ENCODE measurements at regions not wholly inside any gene's neighbourhood (a gene's known extent, or its start where the extent isn't known, plus 50 kb on each side); places are given as distances from the start of the nearest gene placed in this dataset.
A peak's percentile ranks its signal among the peaks of the same experiment; 100 is the strongest.
"Not testable (repeated sequence)": the region's sequence is repeated elsewhere in the genome, so short reads cannot be mapped to it uniquely, and the experiment has no call there.

DNA sequence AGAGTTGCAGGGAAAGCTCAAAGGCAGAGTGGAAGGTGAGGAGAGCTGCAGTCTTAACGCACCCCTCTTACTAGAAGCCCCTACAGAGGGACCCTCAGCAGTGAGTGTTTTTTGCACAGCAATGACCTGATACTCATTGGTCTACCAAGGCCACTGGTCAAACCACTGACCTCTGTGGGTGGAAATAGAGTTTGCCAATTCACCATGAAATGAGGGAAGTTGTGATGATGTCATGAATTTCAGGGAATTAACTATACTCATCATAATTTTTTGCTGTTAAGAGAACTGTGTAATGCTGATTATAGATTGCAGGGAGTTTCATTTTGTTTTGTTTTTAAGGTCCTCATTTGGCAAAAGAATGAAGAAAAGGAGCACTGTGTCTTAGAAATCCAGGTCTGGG, 101.7 kb upstream of the SMAD3 start:
- in situ Hi-C loops (cut with MboI; ENCODE audit: low sequenced_read_pairs, unreplicated experiment) = no loop called here
- no peak for DNase-seq (ENCODE audit: low spot score)

DNA sequence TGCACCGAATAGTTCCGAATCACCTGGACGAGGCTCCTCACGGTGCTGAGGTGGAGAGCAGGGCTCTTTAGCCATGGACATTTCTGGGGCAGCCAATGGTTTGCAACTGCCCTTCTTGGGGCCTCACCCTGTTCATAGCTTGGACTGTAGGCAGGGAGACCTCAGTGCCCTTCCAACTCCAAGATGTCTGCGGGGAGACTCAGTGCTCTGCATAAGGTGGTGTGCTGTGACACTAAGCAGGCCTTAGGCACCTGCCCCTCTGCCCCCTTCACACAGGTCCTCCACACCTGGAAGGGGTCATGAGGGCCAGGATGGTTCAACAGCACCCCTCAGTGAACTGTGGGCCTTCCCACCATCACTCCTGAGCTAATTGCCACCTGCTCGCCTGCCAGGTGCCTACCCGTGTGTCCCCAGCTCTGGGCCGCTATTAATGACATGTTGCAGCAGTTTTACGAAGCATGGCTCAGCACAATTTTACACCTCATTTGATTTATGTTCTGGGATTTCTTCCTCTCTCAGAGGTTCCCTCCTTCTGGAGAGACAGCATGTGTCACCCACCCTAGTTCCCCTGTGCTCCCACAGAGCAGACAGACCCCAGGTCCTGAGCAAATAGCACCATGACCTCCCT, 101.2 kb upstream of the SMAD3 start:
- TF ChIP-seq CTCF (IDR thresholded peaks at IDR 0.05; ENCODE audit: borderline replicate concordance, control extremely low read depth, extremely low read depth, insufficient read depth, missing control alignments) = no peak

More for the DNA sequence above, 101.7 kb upstream of the SMAD3 start:
- no peak for TF ChIP-seq CTCF (IDR thresholded peaks at IDR 0.05; ENCODE audit: borderline replicate concordance, control extremely low read depth, extremely low read depth, insufficient read depth, missing control alignments)

GRCh38 chr15:66964791-66965190, 100.6 kb upstream of the SMAD3 start:
- TF ChIP-seq CTCF (IDR thresholded peaks at IDR 0.05; ENCODE audit: borderline replicate concordance, control extremely low read depth, extremely low read depth, insufficient read depth, missing control alignments) = no peak
- in situ Hi-C loops (cut with MboI; ENCODE audit: low sequenced_read_pairs, unreplicated experiment) = no loop called here
- no peak for DNase-seq (ENCODE audit: low spot score)

More for the DNA sequence above, 101.2 kb upstream of the SMAD3 start:
- in situ Hi-C loops (cut with MboI; ENCODE audit: low sequenced_read_pairs, unreplicated experiment) = no loop called here
- DNase-seq (ENCODE audit: low spot score) = no peak

GRCh38 chr15:66965201-66965900, 100.1 kb upstream of the SMAD3 start:
- TF ChIP-seq CTCF (IDR thresholded peaks at IDR 0.05; ENCODE audit: borderline replicate concordance, control extremely low read depth, extremely low read depth, insufficient read depth, missing control alignments) = no peak
- in situ Hi-C loops (cut with MboI; ENCODE audit: low sequenced_read_pairs, unreplicated experiment) = no loop called here
- DNase-seq (ENCODE audit: low spot score) = no peak

GRCh38 chr15:66966256-66966655, 99.1 kb upstream of the SMAD3 start:
- DNase-seq (ENCODE audit: low spot score) = no peak
- in situ Hi-C loops (cut with MboI; ENCODE audit: low sequenced_read_pairs, unreplicated experiment) = no loop called here
- TF ChIP-seq CTCF (IDR thresholded peaks at IDR 0.05; ENCODE audit: borderline replicate concordance, control extremely low read depth, extremely low read depth, insufficient read depth, missing control alignments) = peak; percentile 1

DNA sequence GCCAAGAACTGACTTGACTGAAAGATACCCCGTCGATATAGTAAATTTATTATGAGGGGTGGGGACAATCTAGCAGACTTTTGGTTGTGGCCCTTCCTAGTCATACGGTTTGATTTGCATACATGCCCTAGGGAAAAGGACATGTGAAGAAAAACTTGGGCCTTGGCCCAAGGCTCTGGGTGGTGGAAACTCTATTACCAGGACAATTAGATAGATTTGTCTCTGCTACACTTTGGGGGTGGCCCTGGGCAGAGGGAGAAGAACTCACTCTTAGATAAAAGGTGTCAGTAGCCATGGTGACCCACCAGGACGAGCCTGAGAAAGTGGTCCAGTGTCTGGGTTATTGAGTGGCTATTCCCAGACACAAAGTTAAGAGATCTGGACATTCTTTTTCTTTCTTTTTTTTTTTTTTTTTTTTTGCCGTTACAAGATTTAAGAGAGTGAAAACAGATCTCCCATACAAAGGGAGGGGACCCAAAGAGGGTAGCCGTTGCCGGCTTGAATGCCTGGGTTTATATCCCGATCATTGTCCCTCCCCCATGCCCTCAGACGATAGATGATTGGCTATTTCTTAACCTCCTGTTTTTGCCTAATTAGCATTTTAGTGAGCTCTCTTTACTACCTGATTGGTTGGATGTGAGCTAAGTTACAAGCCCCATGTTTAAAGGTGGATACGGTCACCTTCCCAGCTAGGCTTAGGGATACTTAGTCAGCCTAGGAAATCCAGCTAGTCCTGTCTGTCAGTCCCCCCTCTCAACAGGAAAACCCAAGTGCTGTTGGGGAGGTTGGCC, 96.4 kb upstream of the SMAD3 start:
- no peak for TF ChIP-seq CTCF (IDR thresholded peaks at IDR 0.05; ENCODE audit: borderline replicate concordance, control extremely low read depth, extremely low read depth, insufficient read depth, missing control alignments)
- no peak for DNase-seq (ENCODE audit: low spot score)
- in situ Hi-C loops (cut with MboI; ENCODE audit: low sequenced_read_pairs, unreplicated experiment) = no loop called here

DNA sequence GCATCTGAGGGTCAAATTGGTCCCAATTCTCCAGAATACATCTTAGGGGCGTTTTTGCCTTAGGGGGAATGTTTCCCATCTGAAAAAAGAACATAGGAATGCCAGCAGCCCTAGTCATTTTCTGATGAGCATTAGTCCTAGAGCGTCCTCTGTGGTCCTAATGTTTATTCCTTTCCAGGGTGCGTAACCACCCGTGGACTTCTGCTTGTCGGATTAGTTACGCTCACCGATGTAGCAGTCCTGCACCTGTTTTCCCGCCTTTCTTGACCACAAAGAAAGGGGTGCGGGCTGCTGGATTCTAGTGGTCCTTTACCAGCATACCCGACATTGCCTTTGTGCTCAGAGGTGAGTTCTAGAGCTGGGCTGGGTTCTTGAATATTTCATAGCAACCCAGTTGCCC, 91.3 kb upstream of the SMAD3 start:
- in situ Hi-C loops (cut with MboI; ENCODE audit: low sequenced_read_pairs, unreplicated experiment); DNase-seq (ENCODE audit: low spot score): not testable (repeated sequence)

- DNase-seq (ENCODE audit: low spot score); in situ Hi-C loops (cut with MboI; ENCODE audit: low sequenced_read_pairs, unreplicated experiment): not testable (repeated sequence)
Measured at GRCh38 chr15:66976106-66976640, 89.2 kb upstream of the SMAD3 start.

DNA sequence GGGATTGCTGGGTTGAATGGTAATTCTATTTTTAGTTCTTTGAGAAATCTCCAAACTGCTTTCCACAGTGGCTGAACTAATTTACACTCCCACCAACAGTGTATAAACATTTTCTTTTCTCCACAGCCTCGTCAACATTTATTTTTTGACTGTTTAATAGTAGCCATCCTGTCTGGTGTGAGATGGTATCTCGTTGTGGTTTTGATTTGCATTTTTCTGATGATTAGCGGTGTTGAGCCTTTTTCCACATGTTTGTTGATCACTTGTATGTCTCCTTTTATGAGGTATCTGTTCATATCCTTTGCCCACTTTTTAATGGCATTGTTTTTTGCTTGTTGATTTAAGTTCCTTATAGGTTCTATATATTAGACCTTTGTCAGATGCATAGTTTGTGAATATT, 85.1 kb upstream of the SMAD3 start:
- in situ Hi-C loops (cut with MboI; ENCODE audit: low sequenced_read_pairs, unreplicated experiment); DNase-seq (ENCODE audit: low spot score): not testable (repeated sequence)

All from GM13976 (cell line).